ENCODE measurements at regions not wholly inside any gene's neighbourhood (a gene's known extent, or its start where the extent isn't known, plus 50 kb on each side); places are given as distances from the start of the nearest gene placed in this dataset.

- TF ChIP-seq CTCF (IDR thresholded peaks at IDR 0.05; ENCODE audit: low read depth, low read length, poor library complexity, severe bottlenecking) (no peak), EZH2phosphoT487 (IDR thresholded peaks at IDR 0.05; ENCODE audit: borderline replicate concordance, low read length) (no peak)
- Histone ChIP-seq H3K9me3 (ENCODE audit: control insufficient read depth, insufficient read depth, low read length) (no peaks in the 10 kb centered on the region), H3K4me1 (ENCODE audit: control insufficient read depth, low read length) (no peaks in the 10 kb centered on the region)
Measured at GRCh38 chr11:56799691-56800210, 51.3 kb upstream of the OR9G4 start.

More at GRCh38 chr11:56799691-56800210, 51.3 kb upstream of the OR9G4 start:
- H3K36me3 ChIP-seq (ENCODE audit: control insufficient read depth, low read length) = no peaks in the 10 kb centered on the region
- no peak overlapping the region for H3K4me3 ChIP-seq (ENCODE audit: low read length)
- no peak overlapping the region for H3K27ac ChIP-seq (ENCODE audit: low read depth, low read length)
- H3K27me3 ChIP-seq (ENCODE audit: control insufficient read depth, low read length) = no peaks in the 10 kb centered on the region
- no peaks in the 10 kb centered on the region for H4K20me1 ChIP-seq (ENCODE audit: control insufficient read depth, insufficient read depth, low read depth, low read length)
- no peaks in the 10 kb centered on the region for H3F3A ChIP-seq (ENCODE audit: control insufficient read depth, insufficient read depth)
- no peaks in the 10 kb centered on the region for H3K9me2 ChIP-seq (replicated peaks; ENCODE audit: control insufficient read depth, low read length)
- H3K4me2 ChIP-seq (ENCODE audit: low read length) = no peak overlapping the region
- no peaks in the 10 kb centered on the region for H3K79me2 ChIP-seq (ENCODE audit: control insufficient read depth, low read length)
